ENCODE measurements at regions not wholly inside any gene's neighbourhood (a gene's known extent, or its start where the extent isn't known, plus 50 kb on each side); places are given as distances from the start of the nearest gene placed in this dataset.

GRCh38 chr14:40240245-40240859, 808.1 kb upstream of the FBXO33 start:
- Histone ChIP-seq H3K9me3 (ENCODE audit: control insufficient read depth in 4 of 4, low read length in 3 of 4) (no peaks in the 10 kb centered on the region), H3K36me3 (ENCODE audit: control insufficient read depth in 4 of 4, insufficient read depth in 3 of 4, low read depth in 1 of 4, low read length in 3 of 4) (no peaks in the 10 kb centered on the region), H3K4me1 (ENCODE audit: control insufficient read depth in 4 of 4, insufficient read depth in 4 of 4, low read length in 3 of 4) (no peaks in the 10 kb centered on the region), H3K27me3 (ENCODE audit: control insufficient read depth in 4 of 4, insufficient read depth in 4 of 4, low read length in 3 of 4) (no peaks in the 10 kb centered on the region), H3K4me3 (ENCODE audit: low read depth in 1 of 3, low read length in 3 of 3) (no peak overlapping the region), H3K27ac (ENCODE audit: low read depth in 1 of 2, low read length in 2 of 2) (no peak overlapping the region), H3K9ac (ENCODE audit: low read depth in 1 of 2, low read length in 2 of 2) (no peak overlapping the region)
- 91% methylated on average over 3 of the region's 3 CpGs for WGBS
- TF ChIP-seq FOXA2 (IDR thresholded peaks at IDR 0.05) (no peak), HNF4A (conservative IDR thresholded peaks at IDR 0.05) (no peak), ATF3 (IDR thresholded peaks at IDR 0.05) (no peak), RAD21 (IDR thresholded peaks at IDR 0.05) (no peak), TAF1 (conservative IDR thresholded peaks at IDR 0.05) (no peak), FOXA1 (IDR thresholded peaks at IDR 0.05) (no peak), YY1 (IDR thresholded peaks at IDR 0.05) (no peak), EGR1 (IDR thresholded peaks at IDR 0.05; ENCODE audit: low read depth in 2 of 2) (no peak), NR2F2 (IDR thresholded peaks at IDR 0.05) (no peak), HNF4G (IDR thresholded peaks at IDR 0.05) (no peak)
- TF ChIP-seq, protein P1, sequence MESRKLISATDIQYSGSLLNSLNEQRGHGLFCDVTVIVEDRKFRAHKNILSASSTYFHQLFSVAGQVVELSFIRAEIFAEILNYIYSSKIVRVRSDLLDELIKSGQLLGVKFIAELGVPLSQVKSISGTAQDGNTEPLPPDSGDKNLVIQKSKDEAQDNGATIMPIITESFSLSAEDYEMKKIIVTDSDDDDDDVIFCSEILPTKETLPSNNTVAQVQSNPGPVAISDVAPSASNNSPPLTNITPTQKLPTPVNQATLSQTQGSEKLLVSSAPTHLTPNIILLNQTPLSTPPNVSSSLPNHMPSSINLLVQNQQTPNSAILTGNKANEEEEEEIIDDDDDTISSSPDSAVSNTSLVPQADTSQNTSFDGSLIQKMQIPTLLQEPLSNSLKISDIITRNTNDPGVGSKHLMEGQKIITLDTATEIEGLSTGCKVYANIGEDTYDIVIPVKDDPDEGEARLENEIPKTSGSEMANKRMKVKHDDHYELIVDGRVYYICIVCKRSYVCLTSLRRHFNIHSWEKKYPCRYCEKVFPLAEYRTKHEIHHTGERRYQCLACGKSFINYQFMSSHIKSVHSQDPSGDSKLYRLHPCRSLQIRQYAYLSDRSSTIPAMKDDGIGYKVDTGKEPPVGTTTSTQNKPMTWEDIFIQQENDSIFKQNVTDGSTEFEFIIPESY (IDR thresholded peaks at IDR 0.05) = no peak
- no peak for DNase-seq (ENCODE audit: low spot score)

GRCh38 chr14:40232302-40232701, 800.1 kb upstream of the FBXO33 start:
- Histone ChIP-seq H3K9ac (ENCODE audit: low read depth in 1 of 2, low read length in 2 of 2) (no peak overlapping the region), H3K36me3 (ENCODE audit: control insufficient read depth in 4 of 4, insufficient read depth in 3 of 4, low read depth in 1 of 4, low read length in 3 of 4) (no peaks in the 10 kb centered on the region), H3K4me1 (ENCODE audit: control insufficient read depth in 4 of 4, insufficient read depth in 4 of 4, low read length in 3 of 4) (no peaks in the 10 kb centered on the region), H3K27ac (ENCODE audit: low read depth in 1 of 2, low read length in 2 of 2) (no peak overlapping the region), H3K27me3 (ENCODE audit: control insufficient read depth in 4 of 4, insufficient read depth in 4 of 4, low read length in 3 of 4) (no peaks in the 10 kb centered on the region), H3K9me3 (ENCODE audit: control insufficient read depth in 4 of 4, low read length in 3 of 4) (peaks cover 0 to 4% (median 0%) of the 10 kb centered on the region in 4 donors), H3K4me3 (ENCODE audit: low read depth in 1 of 3, low read length in 3 of 3) (no peak overlapping the region)
- no peak for TF ChIP-seq CTCF (IDR thresholded peaks at IDR 0.05; ENCODE audit: low read depth, low read length, missing input control)
- no peak for TF ChIP-seq FOXA2 (IDR thresholded peaks at IDR 0.05)
- TF ChIP-seq, protein P2, sequence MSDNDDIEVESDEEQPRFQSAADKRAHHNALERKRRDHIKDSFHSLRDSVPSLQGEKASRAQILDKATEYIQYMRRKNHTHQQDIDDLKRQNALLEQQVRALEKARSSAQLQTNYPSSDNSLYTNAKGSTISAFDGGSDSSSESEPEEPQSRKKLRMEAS (IDR thresholded peaks at IDR 0.05) = no peak
- TF ChIP-seq ATF3 (IDR thresholded peaks at IDR 0.05) = no peak
- TF ChIP-seq HNF4A (conservative IDR thresholded peaks at IDR 0.05) = no peak
- WGBS = 69% methylated on average over 2 of the region's 2 CpGs
- DNase-seq (ENCODE audit: low spot score) = no peak

DNA sequence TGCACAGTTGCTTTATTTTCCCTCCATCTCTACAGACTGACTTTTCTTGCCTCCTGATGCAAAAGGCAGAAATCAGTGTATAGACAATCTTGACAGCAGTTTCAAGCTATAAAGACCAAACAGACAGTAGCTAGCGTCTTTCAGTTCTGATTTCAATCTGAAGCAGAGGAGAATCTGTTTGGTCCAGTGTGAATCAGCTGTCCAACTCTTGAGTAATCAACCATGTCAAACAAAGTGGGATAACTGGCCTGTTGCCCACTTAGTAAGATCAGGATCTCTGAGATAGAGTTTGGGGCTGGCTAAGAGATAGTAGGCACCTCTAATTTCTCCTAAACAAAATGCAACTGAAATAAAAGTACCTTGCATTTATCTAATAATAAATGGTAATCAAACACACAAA, 797.4 kb upstream of the FBXO33 start:
- peaks cover 0 to 2% (median 0%) of the 10 kb centered on the region in 4 donors for H3K9me3 ChIP-seq (ENCODE audit: control insufficient read depth in 4 of 4, low read length in 3 of 4)
- no peak overlapping the region for H3K27ac ChIP-seq (ENCODE audit: low read depth in 1 of 2, low read length in 2 of 2)
- no peak overlapping the region for H3K4me3 ChIP-seq (ENCODE audit: low read depth in 1 of 3, low read length in 3 of 3)
- DNase-seq (ENCODE audit: low spot score) = no peak
- 48% methylated on average over 1 of the region's 1 CpG for WGBS
- H3K36me3 ChIP-seq (ENCODE audit: control insufficient read depth in 4 of 4, insufficient read depth in 3 of 4, low read depth in 1 of 4, low read length in 3 of 4) = no peaks in the 10 kb centered on the region
- no peaks in the 10 kb centered on the region for H3K27me3 ChIP-seq (ENCODE audit: control insufficient read depth in 4 of 4, insufficient read depth in 4 of 4, low read length in 3 of 4)
- no peaks in the 10 kb centered on the region for H3K4me1 ChIP-seq (ENCODE audit: control insufficient read depth in 4 of 4, insufficient read depth in 4 of 4, low read length in 3 of 4)
- H3K9ac ChIP-seq (ENCODE audit: low read depth in 1 of 2, low read length in 2 of 2) = no peak overlapping the region
- no peak for TF ChIP-seq HNF4G (IDR thresholded peaks at IDR 0.05)
- TF ChIP-seq YY1 (IDR thresholded peaks at IDR 0.05) = no peak
- TF ChIP-seq SP1 (IDR thresholded peaks at IDR 0.05) = no peak
- TF ChIP-seq CTCF (IDR thresholded peaks at IDR 0.05; ENCODE audit: low read depth, low read length, missing input control) = no peak
- no peak for TF ChIP-seq EGR1 (IDR thresholded peaks at IDR 0.05; ENCODE audit: low read depth in 2 of 2)
- TF ChIP-seq NR2F2 (IDR thresholded peaks at IDR 0.05) = no peak
- TF ChIP-seq GABPA (IDR thresholded peaks at IDR 0.05 in 1 of 2, conservative IDR thresholded peaks at IDR 0.05 in 1 of 2) = no peak
- TF ChIP-seq TAF1 (conservative IDR thresholded peaks at IDR 0.05) = no peak
- TF ChIP-seq FOXA2 (IDR thresholded peaks at IDR 0.05) = no peak
- no peak for TF ChIP-seq HNF4A (conservative IDR thresholded peaks at IDR 0.05)
- no peak for TF ChIP-seq FOXA1 (IDR thresholded peaks at IDR 0.05)
- TF ChIP-seq RAD21 (IDR thresholded peaks at IDR 0.05) = no peak
- no peak for TF ChIP-seq RXRA (IDR thresholded peaks at IDR 0.05)
- TF ChIP-seq, protein P1 (IDR thresholded peaks at IDR 0.05) = no peak
